GM23338 (cell line): ENCODE measurements at regions not wholly inside any gene's neighbourhood (a gene's known extent, or its start where the extent isn't known, plus 50 kb on each side); places are given as distances from the start of the nearest gene placed in this dataset.

ENCODE experiments used
- EZH2 ChIP-seq: fragments of 200-600 bp; sonication (generic); IDR thresholded peaks from one replicate; pipeline ENCODE4 v1.8.0; 2017; ENCODE audit warnings: antibody characterized with exemption, mild to moderate bottlenecking, low read depth; ENCODE audit not compliant: unreplicated experiment
- POLR2AphosphoS5 ChIP-seq: IDR thresholded peaks from 2 replicates; pipeline ENCODE4 v1.6.1; 2016; ENCODE audit warnings: antibody characterized with exemption, low read depth
- TF ChIP-seq, protein P1 (sequence below), 2 experiments: fragments of 200-600 bp in 1 of 2; sonication (generic) in 1 of 2; conservative IDR thresholded peaks; 2 replicates each; pipeline versions ENCODE4 v1.5.1 to v1.6.1; 2016 to 2017; ENCODE audit warnings: antibody characterized with exemption in 2 of 2, low read depth in 2 of 2, mild to moderate bottlenecking in 2 of 2, moderate library complexity in 1 of 2

GRCh38 chr2:82333697-82334096 is 2029.1 kb upstream of the LRRTM1 start:
- TF ChIP-seq POLR2AphosphoS5 = no peak
- TF ChIP-seq, protein P1, sequence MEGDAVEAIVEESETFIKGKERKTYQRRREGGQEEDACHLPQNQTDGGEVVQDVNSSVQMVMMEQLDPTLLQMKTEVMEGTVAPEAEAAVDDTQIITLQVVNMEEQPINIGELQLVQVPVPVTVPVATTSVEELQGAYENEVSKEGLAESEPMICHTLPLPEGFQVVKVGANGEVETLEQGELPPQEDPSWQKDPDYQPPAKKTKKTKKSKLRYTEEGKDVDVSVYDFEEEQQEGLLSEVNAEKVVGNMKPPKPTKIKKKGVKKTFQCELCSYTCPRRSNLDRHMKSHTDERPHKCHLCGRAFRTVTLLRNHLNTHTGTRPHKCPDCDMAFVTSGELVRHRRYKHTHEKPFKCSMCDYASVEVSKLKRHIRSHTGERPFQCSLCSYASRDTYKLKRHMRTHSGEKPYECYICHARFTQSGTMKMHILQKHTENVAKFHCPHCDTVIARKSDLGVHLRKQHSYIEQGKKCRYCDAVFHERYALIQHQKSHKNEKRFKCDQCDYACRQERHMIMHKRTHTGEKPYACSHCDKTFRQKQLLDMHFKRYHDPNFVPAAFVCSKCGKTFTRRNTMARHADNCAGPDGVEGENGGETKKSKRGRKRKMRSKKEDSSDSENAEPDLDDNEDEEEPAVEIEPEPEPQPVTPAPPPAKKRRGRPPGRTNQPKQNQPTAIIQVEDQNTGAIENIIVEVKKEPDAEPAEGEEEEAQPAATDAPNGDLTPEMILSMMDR (conservative IDR thresholded peaks at IDR 0.05; ENCODE audit: low read depth in 2 of 2) = no peak
- TF ChIP-seq EZH2 = no peak
